Adrenal gland (tissue), 5 donors: ENCODE measurements at regions not wholly inside any gene's neighbourhood (a gene's known extent, or its start where the extent isn't known, plus 50 kb on each side); places are given as distances from the start of the nearest gene placed in this dataset.

Source experiments
- POLR2A ChIP-seq, 2 donors: fragments of 450-650 bp; IDR thresholded peaks; one replicate each; pipeline ENCODE4 v1.6.1; 2017; ENCODE audit warnings: antibody characterized with exemption in 2 of 2, mild to moderate bottlenecking in 2 of 2, moderate library complexity in 1 of 2
- TF ChIP-seq, protein P1 (sequence below), 6 experiments: fragments of 450-650 bp in 4 of 6; fragments of 200-600 bp in 2 of 6; sonication (generic) in 1 of 6; IDR thresholded peaks; 1 replicate in 5 of 6; 2 replicates in 1 of 6; pipeline versions ENCODE4 v1.5.1 to v1.8.0; 2016 to 2021; ENCODE audit warnings: antibody characterized with exemption in 6 of 6, mild to moderate bottlenecking in 2 of 6, moderate library complexity in 1 of 6
- donor health status: DM: no; HTN: no; CAD: no.

DNA sequence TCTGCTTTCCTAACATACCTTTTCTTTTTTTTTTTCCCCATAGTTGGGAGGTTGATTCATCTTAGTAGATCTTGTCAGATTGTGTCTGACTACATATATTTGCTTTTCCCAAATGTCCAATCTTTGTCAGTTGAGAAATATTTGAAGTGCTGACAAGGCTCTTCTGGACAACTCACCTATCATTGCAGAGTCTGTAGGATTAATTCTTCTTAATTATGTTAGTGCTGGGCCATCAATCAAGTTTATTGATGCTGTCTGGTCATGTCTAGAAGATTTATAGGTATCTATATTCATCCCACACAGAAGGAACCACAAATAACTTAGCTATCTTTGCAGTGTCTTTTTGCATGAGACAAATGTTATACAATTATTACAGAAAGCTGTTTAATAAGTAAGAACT, 310.6 kb downstream of the ACTR3B start:
- TF ChIP-seq, protein P1, sequence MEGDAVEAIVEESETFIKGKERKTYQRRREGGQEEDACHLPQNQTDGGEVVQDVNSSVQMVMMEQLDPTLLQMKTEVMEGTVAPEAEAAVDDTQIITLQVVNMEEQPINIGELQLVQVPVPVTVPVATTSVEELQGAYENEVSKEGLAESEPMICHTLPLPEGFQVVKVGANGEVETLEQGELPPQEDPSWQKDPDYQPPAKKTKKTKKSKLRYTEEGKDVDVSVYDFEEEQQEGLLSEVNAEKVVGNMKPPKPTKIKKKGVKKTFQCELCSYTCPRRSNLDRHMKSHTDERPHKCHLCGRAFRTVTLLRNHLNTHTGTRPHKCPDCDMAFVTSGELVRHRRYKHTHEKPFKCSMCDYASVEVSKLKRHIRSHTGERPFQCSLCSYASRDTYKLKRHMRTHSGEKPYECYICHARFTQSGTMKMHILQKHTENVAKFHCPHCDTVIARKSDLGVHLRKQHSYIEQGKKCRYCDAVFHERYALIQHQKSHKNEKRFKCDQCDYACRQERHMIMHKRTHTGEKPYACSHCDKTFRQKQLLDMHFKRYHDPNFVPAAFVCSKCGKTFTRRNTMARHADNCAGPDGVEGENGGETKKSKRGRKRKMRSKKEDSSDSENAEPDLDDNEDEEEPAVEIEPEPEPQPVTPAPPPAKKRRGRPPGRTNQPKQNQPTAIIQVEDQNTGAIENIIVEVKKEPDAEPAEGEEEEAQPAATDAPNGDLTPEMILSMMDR (IDR thresholded peaks at IDR 0.05), result no peak
- no peak for TF ChIP-seq POLR2A (IDR thresholded peaks at IDR 0.05)
